TTC549 (cell line): ENCODE measurements at regions not wholly inside any gene's neighbourhood (a gene's known extent, or its start where the extent isn't known, plus 50 kb on each side); places are given as distances from the start of the nearest gene placed in this dataset.
A peak's percentile ranks its signal among the peaks of the same experiment; 100 is the strongest.
"Not testable (repeated sequence)": the region's sequence is repeated elsewhere in the genome, so short reads cannot be mapped to it uniquely, and the experiment has no call there.

Source experiments
- FAIRE-seq: peaks from 2 replicates; lab custom pipeline; 2012; peaks lifted over from hg19 to GRCh38; lab: Jason Lieb, UNC

DNA sequence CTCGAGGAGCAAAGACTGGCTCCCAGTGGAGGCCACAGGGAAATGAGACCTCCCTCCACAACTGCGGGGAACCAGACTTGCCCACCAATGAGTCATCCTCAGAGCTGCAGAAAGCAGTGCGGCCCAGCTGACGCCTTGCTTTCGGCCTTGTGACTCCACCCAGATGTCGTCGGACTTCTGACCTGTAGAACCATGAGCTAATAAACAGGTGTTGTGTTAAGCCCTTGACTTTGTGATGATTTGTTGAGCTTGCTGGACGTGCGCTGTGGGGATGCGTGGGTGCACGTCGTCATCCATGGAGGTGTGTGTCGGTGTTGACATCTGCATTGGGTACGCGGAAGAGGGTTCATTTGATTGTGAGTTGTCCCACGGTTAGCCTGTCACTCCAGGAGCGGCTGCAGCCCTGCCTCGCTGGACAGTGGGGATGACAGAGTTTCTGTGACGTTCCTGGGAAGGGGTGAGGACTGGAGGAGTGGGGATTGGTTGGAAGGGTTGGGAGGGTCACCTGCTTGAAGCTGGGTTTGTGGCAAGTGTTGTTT is 154.1 kb downstream of the SH3BP4 start:
- no peak for FAIRE-seq

DNA sequence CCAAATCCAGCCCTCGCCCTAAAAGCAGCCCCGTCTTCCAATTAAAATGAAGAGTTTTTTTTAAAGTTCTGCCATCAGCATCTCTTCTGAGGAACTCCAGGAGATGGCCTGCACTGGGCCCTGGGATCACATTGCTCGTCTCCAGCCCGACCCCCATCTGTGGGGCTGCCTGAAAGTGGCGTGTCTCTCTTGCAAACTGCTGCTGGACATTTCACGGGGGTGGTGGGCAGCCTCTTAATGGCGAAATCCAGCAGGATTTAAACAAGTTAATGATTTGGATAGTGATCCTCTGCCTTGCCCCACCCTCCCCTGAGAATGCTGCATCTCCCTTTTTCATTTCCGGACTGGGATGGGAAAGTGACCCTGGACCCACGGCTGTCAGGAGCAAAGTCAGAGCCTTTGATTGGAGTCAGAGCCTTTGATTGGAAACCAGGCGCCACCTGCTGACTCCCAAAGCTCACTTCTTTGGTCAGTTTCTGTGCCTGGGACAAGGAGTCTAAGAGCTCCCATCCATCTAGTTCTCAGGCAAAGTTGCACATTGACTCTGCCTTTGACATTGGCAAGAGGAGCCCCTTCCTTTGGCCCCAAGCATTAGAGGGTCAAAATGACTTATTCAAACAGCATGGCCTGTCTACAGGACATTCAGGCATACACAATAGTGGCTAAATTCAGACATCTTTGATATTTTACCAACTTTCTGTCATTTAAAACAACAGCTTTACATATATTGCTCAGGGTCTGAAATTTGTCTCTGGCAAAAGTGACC is 155.2 kb downstream of the SH3BP4 start:
- FAIRE-seq: peak; percentile 7

DNA sequence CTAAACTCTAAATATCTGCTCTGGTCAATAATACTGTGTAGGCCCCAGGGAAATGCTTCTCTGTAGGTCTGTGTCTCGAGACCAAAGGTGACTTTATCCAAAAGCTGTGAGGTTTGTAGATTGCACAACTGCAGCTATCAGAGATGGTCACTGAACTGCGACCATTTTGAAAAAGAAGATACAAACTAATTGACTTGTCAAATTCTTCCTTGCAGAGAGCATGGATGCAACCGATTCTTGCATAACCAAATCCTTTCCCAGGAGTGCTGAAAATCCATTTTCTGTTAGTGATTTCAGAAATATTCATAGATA is 155.8 kb downstream of the SH3BP4 start:
- no peak for FAIRE-seq

DNA sequence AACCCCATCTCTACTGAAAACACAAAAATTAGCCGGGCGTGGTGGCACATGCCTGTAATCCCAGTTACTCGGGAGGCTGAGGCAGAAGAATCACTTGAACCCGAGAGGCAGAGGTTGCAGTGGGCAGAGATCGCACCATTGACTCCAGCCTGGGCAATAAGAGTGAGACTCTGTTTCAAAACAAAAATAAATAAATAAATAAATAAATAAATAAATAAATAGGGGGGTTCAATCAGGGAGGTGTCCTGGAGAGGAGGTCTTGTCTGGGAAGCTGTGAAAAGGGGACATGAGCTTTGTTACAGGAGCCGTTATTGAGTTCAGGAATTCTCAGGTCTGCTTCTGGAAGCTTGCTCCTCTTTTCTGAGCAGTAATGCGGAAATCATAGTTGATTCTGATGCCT is 157.7 kb downstream of the SH3BP4 start:
- not testable (repeated sequence) for FAIRE-seq

DNA sequence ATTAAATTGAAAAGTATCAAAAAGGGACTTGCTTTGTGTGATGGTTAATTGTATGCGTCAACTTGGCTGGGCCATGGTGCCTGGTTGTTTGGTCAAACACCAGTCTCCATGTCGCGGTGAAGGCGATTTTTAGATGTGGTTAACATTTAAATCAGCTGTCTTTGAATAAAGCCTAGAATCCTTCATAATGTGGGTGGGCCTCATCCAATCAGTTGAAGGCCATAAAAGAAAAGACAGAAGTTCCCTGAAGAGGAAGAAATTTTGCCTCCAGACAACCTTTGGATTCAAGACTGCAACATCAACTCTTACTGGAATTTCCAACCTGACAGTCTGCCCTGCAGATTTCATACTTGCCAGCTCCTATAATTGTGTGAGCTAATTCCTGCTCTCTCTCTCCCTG is 160.5 kb downstream of the SH3BP4 start:
- FAIRE-seq: no peak

DNA sequence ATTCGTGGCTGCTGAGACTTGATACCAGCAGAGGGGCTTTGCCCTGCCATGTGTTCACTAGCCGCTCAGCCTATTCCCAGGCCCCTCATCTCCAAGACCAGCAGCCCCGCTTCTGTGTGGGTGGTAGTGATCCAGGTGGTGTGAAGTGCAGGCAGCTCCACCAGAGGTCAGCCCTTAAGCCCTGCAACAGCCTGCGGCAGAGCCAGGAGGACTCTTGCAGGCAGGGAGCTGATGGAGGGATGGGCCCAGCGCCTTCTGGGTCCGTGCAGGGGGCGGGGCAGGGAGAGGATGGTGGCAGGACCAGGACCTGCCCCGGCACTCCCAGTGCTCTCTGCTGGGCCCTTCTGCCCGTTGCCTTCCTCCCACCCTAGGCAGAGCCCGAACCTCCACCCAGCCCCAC is 162.0 kb downstream of the SH3BP4 start:
- FAIRE-seq: no peak

DNA sequence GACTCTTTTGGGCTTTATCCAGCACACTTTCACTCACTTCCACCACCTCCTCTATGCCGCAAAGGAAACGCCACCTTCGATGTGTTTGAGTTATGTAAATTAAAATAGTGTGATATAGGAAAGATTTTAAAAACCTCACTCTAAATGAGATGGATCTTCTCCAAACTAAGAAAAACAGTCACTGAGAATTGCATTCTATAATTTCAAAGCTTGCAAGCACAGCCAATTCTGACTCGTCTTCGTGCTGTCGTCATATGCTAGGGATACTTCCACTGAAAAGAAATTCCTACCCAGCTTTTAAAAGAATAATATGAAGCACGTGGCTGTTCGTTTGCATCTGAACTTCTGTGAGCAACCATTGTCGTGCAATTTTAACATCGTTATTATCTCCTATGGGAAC is 162.5 kb downstream of the SH3BP4 start:
- no peak for FAIRE-seq

DNA sequence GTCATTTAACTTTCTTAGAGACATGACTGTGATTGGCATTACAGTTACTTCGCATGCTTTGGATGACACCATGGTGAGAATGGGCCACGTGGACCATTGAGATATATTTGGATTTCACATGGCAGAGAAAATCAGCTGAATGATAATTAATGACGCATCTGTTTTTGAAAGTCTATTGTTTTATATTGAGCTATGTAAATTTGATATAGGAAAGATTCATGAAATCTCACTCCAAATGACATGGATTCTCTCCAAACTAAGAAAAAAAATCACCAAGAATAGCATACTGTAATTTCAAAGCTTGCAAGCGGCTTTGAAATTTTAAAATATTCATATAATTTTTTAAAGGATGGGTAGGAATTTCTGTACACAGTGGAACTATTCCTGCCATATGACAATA is 163.7 kb downstream of the SH3BP4 start:
- no peak for FAIRE-seq

DNA sequence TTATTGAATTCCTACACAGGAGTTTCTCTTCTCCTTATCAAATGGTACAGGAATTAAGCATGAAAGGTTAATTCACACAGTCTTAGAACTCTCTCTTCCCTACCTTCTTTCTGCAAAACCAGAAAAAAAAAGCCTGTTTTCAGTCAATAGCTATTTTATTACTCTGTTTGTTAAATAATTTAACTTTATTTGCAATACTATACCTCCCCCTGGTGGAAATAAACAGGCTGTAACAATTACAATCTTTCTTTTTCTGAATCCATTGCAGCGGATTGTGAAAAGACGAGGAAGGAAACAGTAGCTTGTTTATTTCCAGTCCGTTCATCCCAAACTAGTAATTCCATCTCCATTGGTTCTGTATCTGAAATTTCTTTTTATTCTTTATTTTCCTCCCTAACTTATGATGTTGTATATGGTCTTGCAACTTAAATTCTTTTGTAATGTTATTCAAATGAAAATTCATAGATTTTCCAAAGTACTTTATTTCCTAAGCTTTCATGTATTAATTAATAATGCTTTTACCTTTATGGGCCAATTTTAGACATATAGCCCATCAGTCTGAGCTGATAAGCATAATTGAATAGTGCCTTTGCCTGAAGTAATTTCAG is 165.2 kb downstream of the SH3BP4 start:
- peak; percentile 94 for FAIRE-seq

DNA sequence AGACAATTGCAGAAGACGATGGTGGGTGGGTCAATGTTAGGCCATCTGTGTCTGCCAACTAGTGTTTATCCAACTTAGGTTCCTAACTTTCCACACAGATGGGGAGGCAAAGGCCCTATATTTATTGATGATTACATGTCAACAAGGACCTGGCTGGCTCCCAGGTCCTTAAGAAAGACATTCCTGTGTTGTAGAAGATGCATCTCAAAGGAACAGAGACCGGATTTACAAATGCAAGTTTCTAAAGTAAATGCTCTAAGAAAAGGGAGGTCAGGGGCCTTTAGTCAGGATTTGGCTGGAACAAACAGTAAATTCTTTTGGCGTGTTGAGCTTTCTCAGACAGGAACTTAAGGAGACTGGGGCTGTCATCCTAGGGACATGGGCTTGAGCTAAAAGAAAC is 175.0 kb downstream of the SH3BP4 start:
- FAIRE-seq: no peak

DNA sequence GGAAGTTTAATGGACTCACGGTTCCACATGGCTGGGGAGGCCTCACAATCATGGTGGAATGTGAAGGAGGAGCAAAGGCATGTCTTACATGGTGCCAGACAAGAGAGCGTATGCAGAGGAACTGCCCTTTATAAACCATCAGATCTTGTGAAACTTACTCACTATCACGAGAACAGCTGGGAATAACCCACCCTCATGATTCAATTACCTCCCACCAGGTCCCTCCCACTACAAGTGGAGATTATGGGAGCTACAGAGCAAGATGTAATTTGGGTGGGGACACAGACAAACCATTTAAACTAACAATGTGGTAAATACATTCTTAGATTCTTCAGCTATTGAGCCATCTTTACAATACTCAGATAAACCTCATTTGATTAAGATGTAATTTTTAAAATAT is 176.1 kb downstream of the SH3BP4 start:
- FAIRE-seq: no peak

DNA sequence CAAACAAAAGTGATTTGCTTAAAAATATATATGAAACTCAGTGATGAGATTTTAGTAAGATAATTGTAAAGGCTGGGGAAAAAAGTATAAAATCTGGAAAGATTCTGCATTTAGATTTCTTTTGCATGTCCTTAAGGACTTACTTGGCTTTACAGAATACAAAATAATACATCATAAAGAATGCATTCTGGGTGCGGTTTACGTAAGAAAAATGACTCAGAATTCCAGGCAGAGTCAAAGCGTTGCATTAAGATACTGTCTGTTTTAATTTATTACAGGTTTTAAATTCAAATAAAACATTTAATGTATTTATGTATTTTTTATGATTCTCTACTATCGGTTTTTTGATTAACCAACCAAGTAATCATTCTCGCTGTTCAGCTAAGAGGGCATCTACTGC is 178.0 kb downstream of the SH3BP4 start:
- no peak for FAIRE-seq

DNA sequence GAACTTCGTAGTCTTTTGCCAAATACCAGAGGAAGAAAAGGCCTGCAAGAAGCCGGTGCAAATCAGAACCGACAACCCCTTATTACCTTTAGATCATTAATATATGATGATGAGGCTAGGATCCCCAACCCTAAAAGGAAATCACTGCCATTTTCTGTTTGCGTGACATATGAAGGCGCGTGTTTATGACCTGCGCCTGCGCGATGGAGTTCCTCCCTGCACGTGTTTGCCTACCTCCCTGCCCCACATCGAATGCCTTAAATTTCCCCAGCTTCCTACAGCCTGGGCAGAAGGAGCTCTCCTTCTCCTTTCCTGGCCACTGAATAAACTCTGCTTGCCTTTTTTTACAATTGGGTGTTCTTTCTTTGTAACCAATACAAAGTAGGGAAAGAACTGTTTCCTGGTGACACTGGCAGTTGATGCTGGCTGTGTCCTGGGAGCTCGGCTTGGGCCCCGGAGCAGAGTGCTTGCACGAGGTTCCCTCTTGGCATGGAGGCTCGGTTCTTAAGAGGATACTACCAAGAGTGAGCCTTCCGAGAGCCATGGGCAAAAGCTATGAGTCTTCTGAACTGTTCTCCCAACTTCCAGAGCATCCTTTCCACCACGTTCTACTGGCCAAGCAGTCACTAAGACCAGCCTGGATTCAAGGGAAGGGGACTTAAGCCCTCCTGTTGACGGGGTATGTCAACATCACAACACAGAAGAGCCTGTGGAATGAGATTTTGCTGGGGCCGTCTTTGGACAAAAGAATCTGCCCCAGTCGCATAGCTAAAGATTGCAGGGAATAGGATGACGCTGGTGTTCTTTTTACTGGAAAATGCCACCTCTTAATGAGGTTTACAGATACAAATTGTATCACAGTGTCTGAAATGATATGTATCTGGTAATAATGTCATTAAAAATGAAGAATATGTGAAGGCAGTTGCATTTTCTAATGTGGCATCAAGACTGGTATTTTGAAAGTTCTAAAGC is 179.8 kb downstream of the SH3BP4 start:
- no peak for FAIRE-seq

DNA sequence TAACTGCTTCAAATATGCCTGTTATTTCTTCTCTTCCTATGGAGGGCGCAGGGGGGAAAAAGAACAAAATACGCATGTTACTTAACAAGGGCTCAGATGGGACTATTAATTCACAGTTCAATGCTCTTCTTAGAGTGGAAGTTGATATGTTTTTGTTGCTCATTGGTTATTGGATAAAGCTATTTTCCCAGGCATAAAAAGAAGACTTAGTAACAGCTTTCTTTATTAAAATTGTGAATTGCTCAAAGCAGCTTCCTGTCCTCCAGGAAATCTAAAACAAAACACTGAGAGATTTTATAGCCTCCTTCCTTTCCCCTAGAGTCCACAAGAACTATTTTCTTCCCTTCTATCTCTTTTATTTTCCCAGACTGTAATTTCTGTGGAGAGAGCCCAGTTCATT is 180.8 kb downstream of the SH3BP4 start:
- FAIRE-seq: no peak

DNA sequence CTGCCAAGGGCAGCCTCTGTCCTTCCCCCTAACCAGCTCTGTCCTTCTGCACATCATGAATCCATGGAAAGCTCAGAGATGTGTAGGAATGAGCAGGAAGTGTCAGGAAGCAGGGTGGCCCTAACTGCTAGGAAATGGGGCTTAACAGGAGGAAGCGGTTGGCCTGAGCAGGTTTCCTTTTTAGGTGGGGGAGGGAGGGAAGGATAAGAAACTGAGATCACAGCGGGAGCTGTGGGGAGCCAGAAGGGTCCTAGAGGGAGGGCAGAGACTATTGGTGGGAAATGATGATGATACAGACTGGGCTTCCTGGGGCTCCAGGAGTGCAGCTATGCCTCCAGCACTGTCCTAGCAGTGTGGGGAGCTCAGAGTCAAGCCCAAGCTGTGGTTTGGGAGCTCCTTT is 182.0 kb downstream of the SH3BP4 start:
- FAIRE-seq: no peak

DNA sequence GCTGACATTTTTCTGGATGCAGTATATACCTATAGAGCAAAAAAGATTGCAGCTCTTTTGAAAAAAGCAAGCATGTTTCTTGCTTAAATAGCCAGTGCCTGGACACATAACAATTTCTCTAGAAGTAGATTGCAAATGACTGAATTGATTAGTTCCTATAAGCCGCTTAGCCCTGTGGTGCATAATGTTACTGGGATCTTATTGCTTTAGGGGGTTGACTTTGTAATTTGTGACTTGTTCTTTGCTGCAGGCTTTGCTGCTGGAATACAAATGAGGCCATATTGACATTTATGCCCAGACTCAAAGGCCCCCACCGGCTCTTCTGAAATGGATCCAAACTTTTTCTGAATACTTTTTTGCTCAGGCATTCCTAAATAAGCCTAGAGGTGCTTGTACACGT is 182.6 kb downstream of the SH3BP4 start:
- FAIRE-seq: no peak

DNA sequence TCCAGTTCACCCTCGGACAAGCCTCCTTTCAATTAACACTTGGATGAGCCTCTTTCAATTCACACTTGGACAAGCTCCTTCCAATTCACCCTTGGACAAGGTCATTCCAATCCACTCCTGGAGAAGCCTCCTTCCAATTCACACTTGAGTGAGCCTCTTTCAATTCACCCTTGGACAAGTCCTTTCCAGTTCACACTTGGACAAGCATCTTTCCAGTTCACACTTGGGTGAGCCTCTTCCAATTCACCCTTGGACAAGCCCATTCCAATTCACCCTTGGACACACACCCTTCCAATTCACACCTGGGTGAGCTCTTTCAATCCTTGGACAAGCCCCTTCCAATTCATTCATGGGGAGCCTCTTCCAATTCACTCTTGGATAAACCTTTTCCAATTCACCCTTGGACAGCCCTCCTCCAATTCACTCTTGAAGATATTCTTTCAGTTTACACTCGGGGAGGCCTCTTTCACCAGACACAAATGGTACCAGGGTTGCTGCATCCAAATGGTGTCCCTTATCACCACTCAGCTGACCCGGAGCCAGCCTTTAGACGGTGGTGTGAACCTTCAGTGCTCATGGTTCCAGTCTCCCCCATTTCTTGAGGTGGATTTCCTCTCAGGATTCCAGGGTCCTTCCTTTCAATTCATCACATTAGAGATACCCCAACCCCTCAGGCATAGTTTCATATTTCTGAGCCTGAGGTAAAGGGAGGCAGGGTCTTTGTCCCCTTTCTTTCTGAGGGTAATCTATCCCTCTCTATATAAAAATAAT is 183.6 kb downstream of the SH3BP4 start:
- no peak for FAIRE-seq

DNA sequence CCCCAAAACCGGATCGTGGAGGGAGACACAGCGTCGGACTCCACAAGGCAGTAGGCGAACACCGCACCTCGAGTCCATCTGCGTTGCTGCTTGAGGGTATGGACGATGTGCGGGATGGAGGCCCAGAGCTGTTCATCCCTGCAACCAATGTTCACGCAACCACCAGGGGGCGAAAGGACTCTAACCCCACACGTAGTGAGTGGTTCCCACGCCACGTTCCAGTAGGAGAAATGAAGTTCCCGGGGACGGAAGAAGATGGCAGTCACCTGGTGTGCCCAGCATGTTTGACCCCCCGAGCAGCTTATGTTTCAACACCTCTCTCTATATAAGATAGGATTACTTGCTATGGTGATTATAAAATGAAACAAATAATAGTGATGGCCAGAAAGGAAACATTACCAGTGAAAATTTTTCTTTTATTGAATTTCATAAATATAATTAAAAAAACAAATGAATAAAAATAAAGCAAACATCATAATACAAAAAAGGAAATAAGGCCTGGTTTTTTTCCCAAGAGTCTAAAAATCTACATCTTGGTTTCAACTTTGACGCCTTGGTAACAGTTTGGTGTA is 184.3 kb downstream of the SH3BP4 start:
- FAIRE-seq: no peak

DNA sequence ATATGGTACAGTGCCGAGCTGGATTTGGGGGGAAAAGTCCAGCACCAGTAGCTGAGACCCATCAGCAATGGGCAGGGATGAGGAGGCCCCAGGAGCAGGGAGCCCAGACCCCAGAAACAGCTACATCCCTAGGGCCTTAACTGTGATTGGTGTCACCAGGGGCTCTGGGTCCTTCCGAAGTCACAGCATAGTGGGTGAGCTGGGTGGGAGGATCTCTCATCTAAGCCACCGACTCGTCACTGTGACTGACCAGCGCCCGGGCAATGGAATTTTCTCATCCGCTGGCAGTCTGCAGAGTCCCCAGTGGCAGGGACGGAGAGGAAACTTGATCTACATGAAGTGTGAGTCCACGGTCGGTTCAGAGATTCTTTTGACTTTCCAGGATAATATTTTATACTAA is 186.5 kb downstream of the SH3BP4 start:
- no peak for FAIRE-seq

DNA sequence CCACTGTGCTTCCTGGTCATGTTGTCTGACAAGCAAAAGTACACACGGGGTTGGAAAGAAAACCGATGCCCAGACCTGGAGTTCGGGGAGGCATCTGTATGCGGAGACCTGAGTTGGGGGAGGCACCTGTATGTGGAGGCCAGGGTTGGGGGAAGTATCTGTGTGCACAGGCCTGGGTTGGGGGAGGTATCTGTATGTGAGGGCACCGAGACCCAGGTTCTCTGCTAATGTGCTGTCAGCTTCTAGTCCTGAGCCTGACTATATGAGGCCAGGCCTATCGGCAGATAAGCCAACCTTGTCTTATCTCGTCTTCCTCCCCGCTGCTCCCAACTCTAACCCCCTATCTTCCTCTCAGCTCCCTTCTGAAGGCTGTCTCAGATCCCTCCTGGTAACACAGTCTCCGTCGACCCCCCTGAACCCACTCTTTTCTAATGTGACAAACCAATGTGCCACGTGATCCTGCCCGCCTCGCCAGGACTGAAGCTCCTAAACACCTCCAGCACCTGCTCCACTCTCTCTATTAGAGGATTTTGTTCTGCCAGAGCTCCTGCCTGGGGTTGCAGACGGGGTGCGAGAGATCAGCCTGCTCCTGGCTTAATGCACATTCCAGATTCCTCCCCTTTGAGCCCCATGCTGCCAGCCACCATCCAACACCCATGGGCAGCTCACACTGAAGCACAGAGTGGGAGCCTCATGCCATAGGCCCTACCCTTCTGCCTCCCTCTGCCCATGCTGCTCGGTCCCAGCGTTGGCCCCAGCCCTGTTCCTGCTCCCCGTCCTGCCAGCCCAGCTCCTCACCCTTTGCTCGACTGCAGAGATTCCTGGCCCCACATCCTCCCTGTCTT is 188.4 kb downstream of the SH3BP4 start:
- no peak for FAIRE-seq

DNA sequence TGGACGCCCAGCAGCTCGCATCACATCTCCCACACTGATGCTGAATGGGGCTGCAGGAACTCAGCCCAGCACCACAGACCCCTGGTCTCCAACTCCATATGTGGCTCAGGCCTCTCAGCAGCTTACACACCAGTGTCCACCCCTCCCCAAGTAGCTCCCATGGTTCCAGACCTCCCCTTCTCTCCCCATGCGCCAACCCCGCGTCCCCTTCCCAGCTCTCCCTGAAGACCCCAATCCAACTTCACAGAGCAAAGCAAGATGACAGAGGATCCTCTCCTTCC is 188.9 kb downstream of the SH3BP4 start:
- FAIRE-seq: no peak
